T47D (cell line): ENCODE measurements at regions not wholly inside any gene's neighbourhood (a gene's known extent, or its start where the extent isn't known, plus 50 kb on each side); places are given as distances from the start of the nearest gene placed in this dataset.

Experiments used
- DNase-seq, 2 experiments: peaks; one replicate each; pipeline versions ENCODE4 v3.0.0 to v3.0.0-alpha.2; 2011 to 2012; ENCODE audit warnings: low read depth in 1 of 2, low spot score in 1 of 2
- JUND ChIP-seq: IDR thresholded peaks from 2 replicates; pipeline ENCODE4 v1.6.1; 2012; ENCODE audit warnings: low read depth
- in situ Hi-C: cut with HindIII; loops from 2 replicates; pipeline ENCODE4 v1.10.0; 2016; ENCODE audit warnings: low sequenced_read_pairs, low pct_unique_long_range_greater_than_20kb

DNA sequence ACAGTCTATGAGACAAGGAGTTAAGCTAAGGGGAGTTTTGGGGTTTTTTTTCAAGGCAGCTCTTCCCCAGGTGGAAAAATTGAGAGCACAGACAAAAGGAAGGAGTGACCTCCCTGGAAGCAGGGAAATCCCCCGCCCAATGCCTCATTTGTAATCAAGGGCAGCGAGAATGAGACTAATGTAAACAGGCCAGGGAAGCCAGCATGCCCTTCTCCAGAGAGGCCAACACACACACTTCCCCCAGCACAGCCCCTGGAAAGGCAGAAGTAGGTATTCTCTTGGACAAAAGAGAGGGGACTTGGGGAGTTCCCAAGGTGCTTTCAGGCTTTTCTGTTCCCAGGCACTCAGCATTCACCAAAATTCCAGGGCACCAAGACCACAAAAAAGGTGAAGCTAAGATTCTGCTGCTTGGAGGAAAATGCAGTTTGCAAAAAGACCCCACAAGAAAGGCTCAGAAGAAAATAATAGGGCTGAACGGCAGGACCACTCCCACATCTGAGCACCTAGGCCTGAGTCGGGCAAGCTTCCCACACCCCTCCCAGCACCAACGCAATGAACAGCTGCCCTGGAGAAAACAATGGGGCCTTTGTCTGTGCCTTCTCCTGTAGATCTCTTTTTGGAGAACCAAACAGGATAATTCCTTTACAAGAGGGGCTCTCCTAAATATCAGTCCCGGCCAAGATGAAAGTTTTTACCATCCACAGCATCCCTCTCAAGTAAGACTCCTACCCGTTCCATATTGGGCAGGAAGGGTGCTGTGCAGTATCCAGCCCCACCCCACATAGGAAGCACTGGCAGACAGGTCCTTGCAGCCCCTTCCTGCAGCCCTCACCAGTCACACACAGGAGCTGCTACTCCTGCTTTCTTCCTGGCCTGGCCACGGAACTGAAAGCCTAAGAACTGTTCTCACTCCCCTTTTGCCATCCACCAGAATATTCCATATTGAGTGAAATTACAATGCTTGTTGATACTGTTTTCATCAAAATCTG, 70.7 kb upstream of the AKIP1 start:
- no peak for DNase-seq
- in situ Hi-C loops: no loop called here

DNA sequence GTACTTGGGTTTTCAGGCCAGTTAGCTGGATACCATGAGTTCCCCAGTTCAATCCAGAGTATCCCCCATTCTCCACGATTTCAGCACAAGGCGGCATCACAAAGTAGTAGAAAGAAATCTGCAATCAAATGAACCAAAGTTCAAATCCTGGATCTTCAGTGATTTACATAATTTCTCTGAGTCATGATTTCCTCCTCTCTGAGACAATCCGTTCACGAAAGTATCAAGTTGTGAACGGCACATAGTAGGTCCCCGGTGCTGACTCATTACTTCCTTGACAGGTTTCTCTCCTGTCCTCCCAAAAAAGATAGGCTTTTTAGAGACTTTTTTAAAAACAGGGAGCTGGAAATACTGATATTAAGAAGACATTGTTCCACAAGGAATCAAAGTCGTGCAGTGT, 69.1 kb upstream of the AKIP1 start:
- no peak for DNase-seq
- no peak for TF ChIP-seq JUND
- in situ Hi-C loops: no loop called here

More for the DNA sequence above, 70.7 kb upstream of the AKIP1 start:
- no peak for TF ChIP-seq JUND

DNA sequence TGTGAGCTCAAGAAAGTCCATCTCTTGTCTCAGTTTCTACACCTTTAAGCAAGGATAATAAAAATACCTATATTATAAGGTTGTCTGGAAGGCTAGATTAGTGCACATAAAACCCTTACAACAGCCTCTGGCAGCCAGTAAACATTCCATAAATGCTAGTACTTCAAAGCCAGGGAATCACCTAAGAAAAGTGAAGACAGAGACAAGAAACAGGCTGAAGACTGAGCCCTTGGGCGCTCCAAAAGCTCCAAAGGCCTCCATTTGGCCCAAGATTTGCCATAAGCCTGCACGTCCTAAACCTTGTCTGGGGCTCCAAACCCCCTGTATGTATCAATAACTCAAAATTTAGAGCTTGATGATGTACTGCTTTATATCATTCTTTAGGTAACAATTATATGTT, 52.2 kb upstream of the AKIP1 start:
- in situ Hi-C loops: no loop called here
- no peak for TF ChIP-seq JUND

More for the DNA sequence above, 52.2 kb upstream of the AKIP1 start:
- DNase-seq: no peak
